ENCODE measurements at regions not wholly inside any gene's neighbourhood (a gene's known extent, or its start where the extent isn't known, plus 50 kb on each side); places are given as distances from the start of the nearest gene placed in this dataset.

- H3K4me3 ChIP-seq (ENCODE audit: low read depth in 2 of 2, low read length in 2 of 2), result no peak overlapping the region
- no peaks in the 10 kb centered on the region for H3K9me3 ChIP-seq (ENCODE audit: control insufficient read depth, insufficient read depth, low read depth, low read length)
- intact Hi-C loops (cut with micrococcal nuclease; ENCODE audit: unreplicated experiment), result no loop called here
- no peak for TF ChIP-seq TCF7L2 (IDR thresholded peaks at IDR 0.05; ENCODE audit: low read depth, low read length)
- TF ChIP-seq CTCF (IDR thresholded peaks at IDR 0.05), result no peak
- TF ChIP-seq REST (IDR thresholded peaks at IDR 0.05; ENCODE audit: insufficient read depth in 1 of 2, low read depth in 2 of 2, low read length in 1 of 2), result no peak
- TF ChIP-seq POLR2AphosphoS5 (IDR thresholded peaks at IDR 0.05; ENCODE audit: low read depth, low read length), result no peak
- TF ChIP-seq SIN3A (IDR thresholded peaks at IDR 0.05; ENCODE audit: borderline replicate concordance, insufficient read depth, low read depth, low read length), result no peak
- in situ Hi-C loops (cut with HindIII; ENCODE audit: low pct_unique_long_range_greater_than_20kb, low sequenced_read_pairs), result no loop called here
- BruUV-seq (replicated peaks), result no TSS peak
- ChIA-PET POLR2A (interaction anchor here (0.6 kb wide), 1 partner anchor 30 kb away, joined by 3 read pairs; no protein-coding TSS in a partner anchor), CTCF (no interaction called here)
- no peak for ATAC-seq
- no peaks in the 10 kb centered on the region for H3K27me3 ChIP-seq (ENCODE audit: control insufficient read depth, insufficient read depth, low read length)
- H3K27ac ChIP-seq (ENCODE audit: low read length), result no peak overlapping the region
- H3K36me3 ChIP-seq (ENCODE audit: control insufficient read depth, insufficient read depth, low read length), result no peaks in the 10 kb centered on the region
- H3K4me1 ChIP-seq (ENCODE audit: control insufficient read depth, insufficient read depth, low read length), result no peaks in the 10 kb centered on the region
- DNase-seq (ENCODE audit: low read depth, low spot score), result no peak
Observed at GRCh38 chr3:56887402-56888025, 85.8 kb upstream of the ARHGEF3 start.

- ChIA-PET POLR2A (no interaction called here), CTCF (no interaction called here)
- no peak overlapping the region for H3K4me3 ChIP-seq (ENCODE audit: low read depth in 2 of 2, low read length in 2 of 2)
- no TSS peak for BruUV-seq (replicated peaks)
- no peaks in the 10 kb centered on the region for H3K27me3 ChIP-seq (ENCODE audit: control insufficient read depth, insufficient read depth, low read length)
- ATAC-seq (no peak), DNase-seq (ENCODE audit: low read depth, low spot score) (no peak)
- no peak overlapping the region for H3K27ac ChIP-seq (ENCODE audit: low read length)
- no peaks in the 10 kb centered on the region for H3K36me3 ChIP-seq (ENCODE audit: control insufficient read depth, insufficient read depth, low read length)
- in situ Hi-C loops (cut with HindIII; ENCODE audit: low pct_unique_long_range_greater_than_20kb, low sequenced_read_pairs) (no loop called here), intact Hi-C loops (cut with micrococcal nuclease; ENCODE audit: unreplicated experiment) (no loop called here)
- H3K4me1 ChIP-seq (ENCODE audit: control insufficient read depth, insufficient read depth, low read length), result no peaks in the 10 kb centered on the region
- TF ChIP-seq CTCF (IDR thresholded peaks at IDR 0.05) (no peak), POLR2AphosphoS5 (IDR thresholded peaks at IDR 0.05; ENCODE audit: low read depth, low read length) (no peak), SIN3A (IDR thresholded peaks at IDR 0.05; ENCODE audit: borderline replicate concordance, insufficient read depth, low read depth, low read length) (no peak), REST (IDR thresholded peaks at IDR 0.05; ENCODE audit: insufficient read depth in 1 of 2, low read depth in 2 of 2, low read length in 1 of 2) (no peak), TCF7L2 (IDR thresholded peaks at IDR 0.05; ENCODE audit: low read depth, low read length) (no peak)
- no peaks in the 10 kb centered on the region for H3K9me3 ChIP-seq (ENCODE audit: control insufficient read depth, insufficient read depth, low read depth, low read length)
Observed at GRCh38 chr3:56886314-56886713, 84.6 kb upstream of the ARHGEF3 start.
